GM21515 (cell line): ENCODE measurements at regions not wholly inside any gene's neighbourhood (a gene's known extent, or its start where the extent isn't known, plus 50 kb on each side); places are given as distances from the start of the nearest gene placed in this dataset.

Experiments
- ATAC-seq: cut with Tn5 transposase; IDR thresholded peaks from one replicate; pipeline ENCODE4 v1.9.1; 2021; ENCODE audit not compliant: unreplicated experiment

DNA sequence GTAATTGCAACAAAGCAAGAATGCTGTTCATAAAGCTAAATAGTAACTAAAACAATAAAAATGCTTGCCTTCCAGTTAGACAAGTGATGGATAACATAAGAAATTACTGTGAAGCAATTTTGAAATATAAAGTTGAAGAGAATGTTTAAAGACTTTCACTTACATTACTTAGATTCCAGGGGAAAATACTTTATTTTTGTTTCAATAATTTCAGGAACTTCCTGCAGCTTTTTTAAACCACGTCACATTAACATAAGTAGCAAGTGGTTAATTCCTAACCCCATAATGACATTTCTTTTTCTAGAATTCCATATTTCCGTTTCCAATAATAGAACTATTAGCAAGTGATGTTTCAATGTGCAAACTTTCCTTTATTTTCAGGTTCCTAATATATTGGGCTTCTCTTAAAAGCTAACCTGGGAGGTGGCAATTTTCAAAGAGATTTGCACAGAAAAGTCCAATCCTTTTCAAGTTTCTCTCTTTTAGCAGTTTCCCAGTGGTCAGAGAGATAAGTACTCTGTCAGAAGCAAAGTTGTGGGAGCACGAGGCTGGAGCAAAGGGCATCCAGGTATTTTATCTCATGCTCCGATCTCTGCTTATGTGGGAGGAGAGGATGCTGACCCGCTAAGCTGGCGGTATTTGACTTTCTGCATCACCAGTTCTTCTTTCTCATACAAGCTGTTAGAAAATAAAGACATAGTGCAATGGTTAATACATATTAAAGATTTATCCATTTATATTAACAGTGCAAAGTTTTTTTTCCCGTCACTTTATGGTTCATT is 1025.3 kb downstream of the EFNB2 start:
- no peak for ATAC-seq

DNA sequence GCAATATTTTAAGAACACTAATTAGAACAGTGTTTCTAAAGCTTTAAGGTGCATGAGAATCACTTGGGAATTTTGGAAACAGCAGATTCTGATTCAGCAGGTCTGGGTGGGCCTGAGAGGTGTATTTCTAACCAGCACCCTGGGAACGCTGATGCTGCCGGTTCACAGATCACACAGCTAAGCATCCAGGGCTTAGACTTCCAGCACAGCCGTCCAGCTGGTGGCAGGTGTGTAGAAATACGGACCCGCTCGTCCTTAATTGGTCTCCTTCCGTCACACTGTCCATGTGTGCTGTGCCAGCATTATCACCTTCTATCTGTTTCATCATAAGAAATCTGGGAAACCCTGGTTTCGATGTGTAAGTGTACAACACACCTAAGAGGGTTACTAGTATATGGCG is 1029.0 kb downstream of the EFNB2 start:
- ATAC-seq: no peak

DNA sequence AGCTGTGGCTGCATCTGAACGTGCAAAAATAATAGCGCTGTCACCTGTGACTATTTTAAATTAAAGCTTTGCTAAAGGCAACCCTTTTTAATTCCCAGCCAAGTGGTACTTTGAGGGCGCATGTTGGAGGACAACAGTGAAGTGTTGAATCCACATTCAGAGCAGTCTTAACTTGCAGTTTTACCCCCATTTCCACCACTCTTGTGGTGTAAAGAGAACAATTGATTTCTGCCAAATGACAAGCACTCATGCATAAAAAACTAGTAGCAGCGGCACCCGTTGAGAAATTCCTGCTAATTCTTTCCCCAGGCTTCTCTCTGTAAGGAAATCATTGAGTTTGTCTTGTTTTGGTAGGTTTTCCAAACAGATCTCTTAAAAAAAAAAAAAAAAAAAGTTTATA is 1033.3 kb downstream of the EFNB2 start:
- ATAC-seq: no peak

DNA sequence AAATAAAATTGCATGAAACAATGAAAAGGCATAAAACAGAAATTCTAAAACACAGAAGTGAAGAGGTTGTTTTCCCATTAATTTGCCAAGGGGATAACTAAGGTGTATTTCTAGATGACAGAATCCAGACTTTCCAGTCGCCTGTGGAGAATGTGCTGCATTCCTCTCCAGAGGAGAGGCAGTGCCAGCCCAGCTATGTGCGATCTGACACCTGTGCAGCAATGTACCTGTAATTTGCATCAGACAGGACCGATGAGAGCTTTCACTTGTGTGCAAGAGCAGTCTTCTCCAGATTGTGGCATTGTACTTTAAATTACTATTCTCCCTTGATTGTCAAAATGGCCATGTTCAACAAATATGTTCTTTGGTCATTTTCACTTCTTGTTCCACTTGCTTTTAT is 1037.9 kb downstream of the EFNB2 start:
- no peak for ATAC-seq

DNA sequence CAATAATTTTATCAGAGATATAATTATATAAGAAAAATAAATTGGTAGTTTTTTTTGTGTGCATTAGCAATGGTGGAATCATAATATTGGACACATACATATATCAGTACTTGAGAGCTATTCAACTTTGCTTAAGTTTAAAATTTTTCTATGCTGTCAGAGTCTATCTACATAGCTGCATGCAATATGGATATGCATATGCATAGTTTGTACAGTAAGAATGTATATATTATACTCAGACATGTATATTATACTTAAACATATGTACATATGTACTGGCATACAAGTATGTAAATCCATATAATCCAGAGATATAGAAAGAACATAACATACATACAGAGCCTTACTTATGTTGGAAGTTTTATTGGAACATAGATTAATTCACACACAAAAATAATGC is 1043.2 kb downstream of the EFNB2 start:
- no peak for ATAC-seq

DNA sequence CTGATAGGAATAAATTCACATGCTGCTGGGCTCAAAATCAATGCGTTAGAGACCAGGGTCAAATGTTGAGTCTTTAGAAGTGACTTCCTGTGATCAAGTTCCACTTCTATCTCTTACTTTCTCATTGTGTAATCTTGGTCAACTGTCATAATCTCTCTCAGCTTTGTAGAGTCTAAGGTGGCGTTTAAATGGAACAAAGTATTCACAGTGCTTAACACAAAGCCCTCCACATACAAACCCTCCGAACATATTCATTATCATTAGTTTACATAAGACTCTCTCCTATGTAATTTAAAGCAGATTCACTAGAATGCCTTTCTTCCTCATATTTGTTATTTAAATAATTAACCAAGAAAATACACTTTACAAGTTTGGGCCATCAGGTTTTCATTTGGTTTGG is 1044.1 kb downstream of the EFNB2 start:
- no peak for ATAC-seq

DNA sequence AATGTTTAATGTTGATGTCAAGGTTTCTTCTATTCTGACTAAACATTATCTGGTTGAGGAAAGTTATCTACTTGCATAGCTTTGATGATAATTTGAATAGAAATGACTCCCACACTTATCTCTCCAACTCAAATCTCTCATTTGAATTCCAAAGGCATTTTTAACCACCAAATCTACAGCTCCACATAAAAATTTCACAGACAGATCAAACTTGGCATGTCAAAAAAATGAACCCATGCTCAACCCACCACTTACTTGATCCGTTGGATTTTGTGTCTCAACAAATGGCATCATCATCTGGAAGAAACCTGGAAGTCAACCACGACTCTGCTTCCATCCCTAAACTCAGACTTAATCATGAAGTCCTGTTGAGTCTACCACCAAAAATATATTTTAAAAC is 1050.4 kb downstream of the EFNB2 start:
- ATAC-seq: no peak

DNA sequence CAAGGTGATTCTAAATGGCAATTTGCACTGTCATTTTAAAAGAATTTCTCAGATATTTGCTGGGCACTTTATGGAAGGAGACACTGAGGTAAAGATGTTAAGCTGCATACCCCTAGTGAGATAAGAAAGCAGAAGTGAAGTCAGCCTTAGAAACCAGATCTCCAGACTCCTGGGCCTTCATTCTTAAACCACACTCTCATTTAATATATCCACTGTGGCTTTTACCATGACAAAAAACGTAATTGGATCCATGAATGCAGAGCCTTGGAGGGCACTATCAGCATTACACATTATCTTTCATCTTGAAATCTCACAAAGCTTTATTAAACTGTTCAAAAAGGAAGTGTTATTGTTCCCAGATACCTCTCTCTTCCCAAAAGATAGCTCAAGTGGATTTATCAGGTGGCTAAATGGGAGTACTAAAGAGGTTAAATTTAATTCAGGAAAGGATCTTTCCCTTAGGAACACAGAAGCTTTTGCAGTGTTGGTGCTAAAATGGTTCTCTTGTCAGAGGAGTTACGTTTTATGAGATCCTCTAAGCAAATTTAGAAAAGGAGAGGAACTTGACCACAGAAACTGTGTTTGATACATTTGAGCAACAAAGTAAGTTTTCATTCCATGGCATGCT is 1060.4 kb downstream of the EFNB2 start:
- no peak for ATAC-seq

DNA sequence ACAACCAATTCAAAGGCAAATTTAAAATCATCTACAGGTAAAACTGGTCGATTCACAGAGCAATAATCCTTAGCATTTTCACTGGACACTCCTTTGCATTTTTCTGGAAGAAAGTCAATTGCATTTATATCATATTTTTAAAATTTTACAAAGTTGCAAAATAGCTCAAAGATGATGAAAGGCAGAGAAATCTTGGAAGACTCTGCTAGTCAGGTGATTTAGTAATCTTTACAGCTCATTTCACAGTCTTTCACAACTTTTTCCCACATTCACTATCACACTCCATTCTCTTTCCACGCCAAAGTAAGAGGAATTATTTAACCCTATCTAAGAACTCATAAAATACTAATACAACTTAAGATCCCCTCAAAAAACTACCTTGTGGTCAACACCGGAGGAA is 1063.8 kb downstream of the EFNB2 start:
- no peak for ATAC-seq

DNA sequence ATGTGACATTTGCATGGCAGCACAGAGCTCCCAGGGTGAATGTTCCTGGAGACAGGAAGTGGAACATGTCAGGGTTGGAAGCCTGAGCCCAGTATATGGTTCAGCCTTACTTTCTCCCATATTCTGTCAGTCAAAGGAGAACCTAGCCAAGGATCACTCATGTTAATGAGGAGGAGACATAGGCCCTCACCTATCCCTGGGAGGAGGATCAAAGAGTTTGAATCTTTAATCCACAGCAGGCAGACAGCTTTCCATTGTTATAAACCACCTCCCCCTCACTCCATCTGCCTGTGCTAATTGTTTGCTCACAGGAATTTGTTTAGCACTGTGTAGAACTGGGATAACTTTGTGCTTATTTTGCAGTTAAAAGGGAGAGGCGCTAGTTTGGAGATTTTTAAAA is 1069.1 kb downstream of the EFNB2 start:
- ATAC-seq: no peak

DNA sequence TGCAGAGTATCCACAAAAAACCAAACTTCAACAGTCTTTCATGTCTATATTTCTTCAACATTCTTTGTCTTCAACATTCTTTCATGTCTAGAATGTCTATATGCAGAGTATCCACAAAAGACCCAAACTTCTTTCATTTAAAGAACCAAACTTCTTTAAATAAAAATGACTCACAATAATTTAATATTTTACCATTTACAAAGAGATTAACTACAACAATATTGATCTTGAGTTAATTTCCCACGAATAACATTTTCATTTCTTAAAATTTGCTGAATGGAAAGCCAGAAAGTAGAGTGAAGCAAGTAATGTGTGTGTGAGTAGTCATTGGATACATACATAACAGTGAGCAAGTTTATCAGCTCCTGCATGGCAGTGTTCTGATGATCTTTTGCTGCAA is 1069.7 kb downstream of the EFNB2 start, which contains the start of gene DAOA:
Gene DAOA, plus strand, starts transcription at position 301 of the 400 bp plus-strand sequence.
- ATAC-seq: no peak

DNA sequence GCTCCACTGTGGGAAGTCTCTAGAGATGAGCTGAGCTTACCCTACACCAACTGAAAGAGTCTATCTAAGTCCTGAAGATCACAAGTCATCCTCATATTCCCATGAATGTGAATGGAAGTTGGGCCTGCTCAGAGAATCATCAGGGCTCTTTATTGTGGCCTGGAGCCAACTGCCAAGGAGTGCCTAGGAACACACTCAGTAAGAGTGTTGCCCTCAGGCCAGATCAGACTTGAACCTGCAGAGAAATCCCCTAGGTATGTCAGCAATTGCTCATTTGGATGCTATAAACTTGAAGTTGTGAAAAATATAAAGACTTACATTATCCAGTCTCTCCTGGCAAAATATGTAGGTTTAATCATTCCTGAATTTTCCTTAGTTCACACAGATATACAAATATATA is 1070.2 kb downstream of the EFNB2 start:
- no peak for ATAC-seq

DNA sequence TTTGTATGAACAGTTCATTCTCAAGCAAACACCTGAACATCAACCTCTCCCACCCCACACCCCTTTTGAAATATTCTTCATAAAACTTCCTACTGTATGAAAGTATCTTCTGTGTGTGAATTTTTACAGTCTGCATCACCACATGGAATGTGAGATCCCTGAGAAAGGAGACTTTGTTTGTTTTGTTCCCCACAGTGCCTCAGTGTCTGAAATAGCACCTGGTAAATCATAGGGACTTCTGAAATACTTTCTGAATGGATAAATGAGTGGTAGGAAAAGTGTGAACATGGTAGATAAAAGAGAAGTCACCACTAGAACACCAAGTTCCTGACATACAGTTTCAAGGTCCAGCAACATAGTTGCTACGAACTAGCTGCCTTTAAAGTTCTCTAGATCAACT is 1071.2 kb downstream of the EFNB2 start:
- no peak for ATAC-seq

DNA sequence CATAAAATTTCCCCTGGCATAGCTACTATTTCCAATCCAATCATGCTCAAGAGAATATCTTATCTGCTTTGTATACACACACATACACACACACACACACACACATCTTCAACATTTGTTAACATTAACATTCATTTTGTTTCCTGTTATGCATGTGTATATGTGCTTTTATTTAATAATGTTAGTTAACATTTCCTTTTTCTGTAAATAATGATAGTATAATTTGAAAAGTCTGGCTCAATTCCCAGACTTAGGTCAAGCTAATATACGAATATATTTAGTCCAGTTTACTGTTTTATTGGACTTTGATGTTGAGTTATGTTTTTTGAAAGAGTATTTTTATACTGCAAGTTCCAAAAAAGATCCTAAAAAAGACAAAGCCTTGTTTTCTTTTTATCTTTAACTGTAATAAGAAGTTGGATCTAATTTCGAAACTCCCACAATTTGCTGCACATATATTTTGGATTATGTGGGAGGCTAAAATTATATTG is 1072.4 kb downstream of the EFNB2 start:
- ATAC-seq: no peak

DNA sequence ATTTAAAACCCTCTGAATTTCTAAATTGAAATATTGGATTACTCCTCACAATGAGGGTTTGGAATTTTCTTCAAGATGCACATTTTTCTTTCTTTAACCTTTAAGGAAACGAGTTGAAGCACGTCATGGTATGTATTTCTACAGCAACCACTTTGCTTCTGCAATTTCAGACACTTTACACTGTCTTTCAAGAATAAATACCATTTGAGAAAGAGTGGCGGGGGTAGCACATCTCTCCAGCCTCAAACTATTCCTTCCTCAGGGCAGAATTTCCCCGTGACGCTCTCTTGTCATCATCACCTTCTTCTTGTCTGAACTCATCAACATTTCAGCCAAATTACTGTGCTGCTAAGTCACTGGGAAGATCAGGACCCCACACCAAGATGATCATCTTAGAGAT is 1073.4 kb downstream of the EFNB2 start:
- ATAC-seq: no peak

DNA sequence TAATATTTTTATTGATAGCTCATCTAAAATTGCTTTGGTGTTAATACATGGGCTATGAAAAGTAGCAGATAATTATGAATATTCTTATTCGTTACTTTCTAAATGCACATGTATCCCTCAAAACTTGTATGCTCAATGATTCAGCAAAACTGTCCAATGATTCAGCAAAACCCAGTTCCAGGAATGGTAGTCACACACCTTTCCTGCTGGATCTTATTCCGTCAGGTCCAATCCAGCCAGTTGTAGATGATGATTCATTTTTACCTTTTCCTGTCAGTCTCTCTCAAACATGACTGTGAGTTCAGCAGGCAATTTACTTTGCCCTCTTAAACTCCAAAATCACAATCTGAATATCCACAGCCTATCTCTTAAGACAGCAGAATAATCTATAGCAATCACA is 1082.6 kb downstream of the EFNB2 start:
- no peak for ATAC-seq

DNA sequence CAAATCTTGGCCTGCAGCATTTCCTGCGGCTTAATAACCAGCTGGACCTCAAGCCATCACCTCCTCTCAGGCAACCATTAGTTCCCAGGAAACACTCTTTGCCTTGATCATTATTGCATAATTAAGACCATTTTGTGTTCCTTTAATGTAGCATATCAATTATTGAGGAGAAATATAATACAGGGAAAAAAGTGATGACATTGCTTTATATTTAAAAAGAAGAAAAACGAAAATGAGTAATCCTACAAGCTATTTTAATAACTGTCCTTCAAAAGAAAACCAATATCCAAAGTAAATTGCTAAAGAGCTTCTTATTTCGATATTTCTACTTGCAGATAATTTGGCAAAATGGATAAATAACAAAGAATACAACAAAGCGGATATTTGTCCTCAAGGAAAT is 1084.7 kb downstream of the EFNB2 start:
- no peak for ATAC-seq

DNA sequence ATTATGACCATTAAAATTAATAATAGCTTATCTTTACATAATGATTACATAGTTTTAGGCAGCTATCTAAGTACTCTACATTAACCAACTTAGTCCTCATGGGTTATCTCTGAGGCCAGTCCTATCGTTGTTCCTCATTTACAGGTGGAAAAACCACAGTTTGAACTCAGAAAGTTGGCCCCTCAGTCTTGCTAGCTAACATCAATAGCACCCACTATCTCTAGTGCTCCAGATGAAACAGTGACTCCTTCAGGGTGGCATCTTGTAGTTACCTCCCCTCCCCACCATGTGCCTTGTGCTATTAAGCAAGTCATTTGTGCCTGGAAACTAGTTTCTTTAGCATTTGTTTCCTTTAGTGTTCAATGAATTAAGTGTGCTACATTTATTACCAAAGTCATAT is 1086.7 kb downstream of the EFNB2 start:
- ATAC-seq: no peak

DNA sequence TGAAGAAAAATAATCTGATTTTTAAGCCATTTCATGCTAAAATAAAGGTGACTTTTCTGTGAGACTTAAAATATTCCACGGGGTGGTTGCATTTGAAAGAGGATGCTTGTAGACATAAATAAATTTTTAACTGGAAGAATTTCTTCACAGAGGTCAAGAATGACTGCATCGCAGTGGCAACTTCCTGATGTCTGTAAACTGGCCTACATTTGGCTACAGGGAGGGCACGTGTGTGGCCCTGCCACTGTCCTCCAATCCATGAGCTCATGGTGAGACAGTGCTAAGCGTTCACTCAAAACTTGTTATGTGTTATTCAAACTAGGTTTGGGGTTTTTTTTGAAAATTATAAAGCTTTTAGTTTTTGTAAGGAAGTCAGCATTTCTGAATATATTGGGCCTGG is 1089.3 kb downstream of the EFNB2 start:
- no peak for ATAC-seq

DNA sequence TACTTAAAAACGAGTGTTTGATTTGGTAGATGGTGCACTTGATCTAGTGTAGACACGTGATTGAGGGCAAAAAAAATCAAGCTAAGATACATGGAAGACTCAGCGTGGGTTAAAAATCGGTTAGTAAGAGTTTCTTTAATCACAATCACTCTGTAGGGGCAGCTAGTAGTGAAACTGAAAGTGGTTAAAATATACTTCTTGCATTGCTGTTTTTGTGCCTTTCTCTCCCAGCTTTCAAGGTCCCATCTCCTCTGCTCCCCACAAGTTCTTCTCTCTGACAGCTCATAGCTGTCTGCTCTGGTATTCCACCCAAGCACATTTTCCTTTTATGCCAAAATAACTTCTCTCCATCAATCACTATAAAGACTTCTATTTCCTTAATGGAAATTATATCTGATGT is 1089.7 kb downstream of the EFNB2 start:
- ATAC-seq: no peak

DNA sequence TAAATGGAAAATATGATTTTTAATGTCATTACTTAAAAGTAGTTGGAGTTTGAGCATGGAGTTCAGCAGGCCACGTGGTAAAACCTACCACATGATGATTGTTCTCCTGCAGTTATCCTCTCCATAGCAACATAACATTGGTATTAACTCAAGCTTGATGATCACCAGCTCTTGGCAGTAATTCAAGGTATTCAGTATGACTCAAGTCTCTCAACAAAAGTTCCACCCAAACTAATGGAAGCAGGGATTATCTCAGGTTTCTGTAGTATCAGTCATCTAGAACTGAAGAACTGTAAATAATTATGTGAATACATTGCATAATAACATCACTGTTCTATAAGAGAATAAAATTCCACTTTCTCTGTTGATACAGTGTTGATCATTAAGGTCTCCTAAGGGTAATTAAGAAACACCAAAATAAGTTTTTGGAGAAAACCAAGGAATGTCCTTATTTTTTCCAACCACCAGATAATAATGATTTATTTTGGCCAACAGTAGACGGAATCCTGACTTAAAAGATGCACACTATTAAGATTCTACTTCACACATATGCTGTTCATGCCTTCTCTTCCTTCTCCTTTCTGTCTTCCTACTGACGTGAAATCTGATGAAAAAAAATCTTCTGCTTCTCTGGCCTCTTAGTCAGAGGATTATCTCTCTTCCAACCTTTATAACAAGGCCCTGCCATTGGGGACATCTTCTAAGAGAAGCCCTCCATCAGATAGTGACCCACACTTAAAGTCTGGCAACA is 1092.3 kb downstream of the EFNB2 start:
- ATAC-seq: no peak

DNA sequence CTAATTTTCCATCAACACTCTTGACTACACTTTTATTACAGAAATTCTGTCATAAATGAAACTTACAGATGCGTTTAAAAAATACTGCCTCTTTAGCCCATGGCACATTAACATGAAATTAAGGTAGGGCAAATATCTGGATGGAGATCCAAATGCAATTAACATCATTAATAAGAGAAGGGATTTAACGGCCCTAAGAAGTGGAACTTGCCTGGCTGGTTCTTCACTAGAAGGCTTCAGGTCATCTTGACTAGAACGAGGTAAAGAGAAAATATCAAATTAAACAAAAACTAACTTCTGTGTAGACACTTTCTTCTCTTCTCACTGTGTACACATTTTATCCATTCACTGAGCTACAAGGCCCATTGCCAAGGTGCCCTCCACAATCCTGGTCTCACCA is 1093.4 kb downstream of the EFNB2 start:
- no peak for ATAC-seq
